Loucy (cell line): ENCODE measurements at regions not wholly inside any gene's neighbourhood (a gene's known extent, or its start where the extent isn't known, plus 50 kb on each side); places are given as distances from the start of the nearest gene placed in this dataset.

Experiments
- H2AFZ ChIP-seq: fragments of 200-600 bp; sonication (generic); 2 replicates; pipeline ENCODE4 v1.6.0; 2016; ENCODE audit warnings: antibody characterized with exemption, mild to moderate bottlenecking, low read length, moderate library complexity
- H3F3A ChIP-seq: fragments of 200-600 bp; 2 replicates; pipeline ENCODE4 v1.6.0; 2016; ENCODE audit warnings: antibody characterized with exemption, low read depth, mild to moderate bottlenecking
- H3K27me3 ChIP-seq: fragments of 200-600 bp; sonication (generic); 2 replicates; pipeline ENCODE4 v1.6.1; 2014; ENCODE audit warnings: low read length, mild to moderate bottlenecking; ENCODE audit not compliant: insufficient read depth, poor library complexity, severe bottlenecking
- H3K36me3 ChIP-seq: fragments of 200-600 bp; sonication (generic); 2 replicates; pipeline ENCODE4 v1.6.1; 2016; ENCODE audit warnings: low read length; ENCODE audit not compliant: insufficient read depth
- H3K4me1 ChIP-seq: fragments of 200-600 bp; sonication (generic); 2 replicates; pipeline ENCODE4 v1.5.1; 2014; ENCODE audit warnings: low read length, mild to moderate bottlenecking; ENCODE audit not compliant: insufficient read depth, poor library complexity, severe bottlenecking
- H3K4me2 ChIP-seq: fragments of 200-600 bp; sonication (generic); 2 replicates; pipeline ENCODE4 v1.6.0; 2014; ENCODE audit warnings: antibody characterized with exemption, low read length, low read depth, mild to moderate bottlenecking; ENCODE audit not compliant: poor library complexity, severe bottlenecking
- H3K4me3 ChIP-seq: fragments of 200-600 bp; sonication (generic); 2 replicates; pipeline ENCODE4 v1.5.1; 2014; ENCODE audit warnings: low read length, mild to moderate bottlenecking, mixed read lengths; ENCODE audit not compliant: poor library complexity, severe bottlenecking
- H3K79me2 ChIP-seq: fragments of 200-600 bp; sonication (generic); 2 replicates; pipeline ENCODE4 v1.6.1; 2014; ENCODE audit warnings: low read length; ENCODE audit not compliant: insufficient read depth
- H3K9ac ChIP-seq: fragments of 200-600 bp; sonication (generic); 2 replicates; pipeline ENCODE4 v1.6.0; 2014; ENCODE audit warnings: mild to moderate bottlenecking, low read depth, low read length, moderate library complexity; ENCODE audit not compliant: poor library complexity, severe bottlenecking
- H3K9me2 ChIP-seq: fragments of 200-600 bp; sonication (generic); replicated peaks from 2 replicates; pipeline ENCODE4 v1.6.1; 2016; ENCODE audit warnings: low read depth, low read length, mixed read lengths
- H3K9me3 ChIP-seq: fragments of 200-600 bp; sonication (generic); 2 replicates; pipeline ENCODE4 v1.6.1; 2014; ENCODE audit warnings: mild to moderate bottlenecking, antibody characterized with exemption, low read length, low read depth; ENCODE audit not compliant: insufficient read depth
- H4K20me1 ChIP-seq: fragments of 200-600 bp; sonication (generic); 2 replicates; pipeline ENCODE4 v1.6.0; 2014; ENCODE audit warnings: antibody characterized with exemption, low read length, mild to moderate bottlenecking; ENCODE audit not compliant: insufficient read depth, poor library complexity, severe bottlenecking
- CTCF ChIP-seq: fragments of 200-600 bp; sonication (generic); conservative IDR thresholded peaks from 2 replicates; pipeline ENCODE4 v1.5.1; 2014; ENCODE audit warnings: mild to moderate bottlenecking, antibody characterized with exemption, low read length
- EZH2phosphoT487 ChIP-seq: fragments of 200-600 bp; IDR thresholded peaks from 2 replicates; pipeline ENCODE4 v1.6.1; 2018; ENCODE audit warnings: antibody characterized with exemption, mild to moderate bottlenecking, moderate library complexity, borderline replicate concordance

DNA sequence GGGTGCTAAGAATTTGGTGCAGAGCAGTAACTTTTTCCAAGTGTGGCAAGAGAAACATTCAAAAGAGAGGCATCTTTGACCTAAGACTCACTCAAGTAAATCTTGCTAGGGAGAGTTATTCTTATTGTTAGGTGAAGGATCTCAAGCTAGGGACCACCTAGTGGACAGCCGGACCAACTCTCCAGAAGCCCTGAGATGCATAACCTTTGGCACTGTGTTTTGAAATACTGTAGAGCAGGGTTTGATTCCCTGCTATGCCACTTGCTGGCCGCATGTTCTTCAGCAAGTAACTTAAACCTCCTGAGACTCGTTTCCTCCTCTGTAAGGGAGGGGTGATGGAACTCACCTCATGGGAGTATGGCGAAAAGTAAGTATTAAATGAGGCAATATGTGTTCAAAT is 336.1 kb upstream of the ADAMTSL1 start:
- no peak overlapping the region for H3K9ac ChIP-seq
- no peaks in the 10 kb centered on the region for H3K79me2 ChIP-seq
- no peak overlapping the region for H2AFZ ChIP-seq
- H3F3A ChIP-seq, result no peaks in the 10 kb centered on the region
- no peaks in the 10 kb centered on the region for H3K9me3 ChIP-seq
- no peaks in the 10 kb centered on the region for H4K20me1 ChIP-seq
- no peaks in the 10 kb centered on the region for H3K36me3 ChIP-seq
- TF ChIP-seq CTCF, result peak; percentile 39
- TF ChIP-seq EZH2phosphoT487, result no peak
- H3K4me1 ChIP-seq, result no peaks in the 10 kb centered on the region
- H3K4me2 ChIP-seq, result no peak overlapping the region
- H3K9me2 ChIP-seq, result no peaks in the 10 kb centered on the region
- no peak overlapping the region for H3K4me3 ChIP-seq
- H3K27me3 ChIP-seq, result no peaks in the 10 kb centered on the region

- Histone ChIP-seq H3K9ac (no peak overlapping the region), H3K36me3 (no peaks in the 10 kb centered on the region), H3K79me2 (no peaks in the 10 kb centered on the region), H2AFZ (no peak overlapping the region), H3K4me2 (no peak overlapping the region), H3K9me3 (no peaks in the 10 kb centered on the region), H3F3A (no peaks in the 10 kb centered on the region), H3K4me1 (no peaks in the 10 kb centered on the region), H3K27me3 (no peaks in the 10 kb centered on the region), H3K9me2 (no peaks in the 10 kb centered on the region), H4K20me1 (no peaks in the 10 kb centered on the region), H3K4me3 (no peak overlapping the region)
- no peak for TF ChIP-seq EZH2phosphoT487
- TF ChIP-seq CTCF, result no peak
Measured at GRCh38 chr9:18138656-18139055, 335.3 kb upstream of the ADAMTSL1 start.

- no peaks in the 10 kb centered on the region for H3K9me2 ChIP-seq
- H3K4me3 ChIP-seq, result no peak overlapping the region
- H3K4me1 ChIP-seq, result no peaks in the 10 kb centered on the region
- no peak overlapping the region for H3K9ac ChIP-seq
- no peak for TF ChIP-seq CTCF
- TF ChIP-seq EZH2phosphoT487, result no peak
- no peaks in the 10 kb centered on the region for H3K27me3 ChIP-seq
- no peak overlapping the region for H2AFZ ChIP-seq
- H4K20me1 ChIP-seq, result no peaks in the 10 kb centered on the region
- H3F3A ChIP-seq, result no peaks in the 10 kb centered on the region
- H3K9me3 ChIP-seq, result no peaks in the 10 kb centered on the region
- H3K36me3 ChIP-seq, result no peaks in the 10 kb centered on the region
- H3K4me2 ChIP-seq, result no peak overlapping the region
- no peaks in the 10 kb centered on the region for H3K79me2 ChIP-seq
Measured at GRCh38 chr9:18141681-18142080, 332.3 kb upstream of the ADAMTSL1 start.
